Lung (tissue), 11 donors: ENCODE measurements at regions not wholly inside any gene's neighbourhood (a gene's known extent, or its start where the extent isn't known, plus 50 kb on each side); places are given as distances from the start of the nearest gene placed in this dataset.

ENCODE experiments used
- ATAC-seq: fragments of 200-7000 bp; cut with Tn5 transposase; one replicate; pipeline ENCODE4 v1.9.1; 2020; ENCODE audit warnings: moderate number of reproducible peaks; ENCODE audit not compliant: insufficient read depth, low FRiP score
- DNase-seq, 3 donors: peaks; one replicate each; pipeline ENCODE4 v3.0.0-alpha.2; 2013 to 2017
- H3K27ac ChIP-seq, 2 donors: one replicate each; pipeline ENCODE4 v1.5.1; 2013; ENCODE audit warnings: mild to moderate bottlenecking in 2 of 2, moderate library complexity in 2 of 2, control low read depth in 1 of 2, inconsistent platforms in 1 of 2, low read depth in 1 of 2, low read length in 1 of 2
- H3K27me3 ChIP-seq, 3 donors: one replicate each; pipeline ENCODE4 v1.5.1; 2013; ENCODE audit warnings: low read length in 2 of 3; ENCODE audit not compliant: control insufficient read depth in 3 of 3, insufficient read depth in 3 of 3
- H3K36me3 ChIP-seq, 4 donors: one replicate each; pipeline ENCODE4 v1.5.1; 2013; ENCODE audit warnings: low read length in 4 of 4, mild to moderate bottlenecking in 1 of 4, moderate library complexity in 1 of 4; ENCODE audit not compliant: control insufficient read depth in 4 of 4, insufficient read depth in 4 of 4
- H3K4me1 ChIP-seq, 5 donors: one replicate each; pipeline ENCODE4 v1.5.1; 2013; ENCODE audit warnings: low read length in 5 of 5, mild to moderate bottlenecking in 2 of 5, moderate library complexity in 1 of 5; ENCODE audit not compliant: control insufficient read depth in 5 of 5, insufficient read depth in 5 of 5
- H3K4me3 ChIP-seq: one replicate; pipeline ENCODE4 v1.5.1; 2013; ENCODE audit warnings: mild to moderate bottlenecking, control low read depth, moderate library complexity
- H3K9ac ChIP-seq, 2 donors: one replicate each; pipeline ENCODE4 v1.5.1; 2013; ENCODE audit warnings: low read length in 2 of 2, control low read depth in 1 of 2; ENCODE audit not compliant: insufficient read depth in 1 of 2
- H3K9me3 ChIP-seq, 4 donors: one replicate each; pipeline ENCODE4 v1.5.1; 2013; ENCODE audit warnings: low read length in 3 of 4, mild to moderate bottlenecking in 1 of 4, moderate library complexity in 1 of 4; ENCODE audit not compliant: control insufficient read depth in 4 of 4, insufficient read depth in 3 of 4
- CTCF ChIP-seq: IDR thresholded peaks from 2 replicates; pipeline ENCODE4 v1.5.1; 2012; ENCODE audit warnings: mild to moderate bottlenecking; ENCODE audit errors: control extremely low read depth, extremely low read depth
- whole genome bisulfite sequencing, 2 donors: extraction: QIAGEN DNeasy Blood & Tissue Kit; methylation state at CpG; one replicate each; pipeline ENCODE4 v1.1.7; 2013; 5-methylcytosine and 5-hydroxymethylcytosine counted together
- donor health status: control.
- donor health status: control.
- donor health status: Bipolar disorder and iron deficiency.
- donor health status: healthy.
- donor health status: DM: yes; HTN: yes; CAD: no.

GRCh38 chr9:75616052-75616451 lies 274.4 kb upstream of the PCSK5 start:
- no peak for ATAC-seq
- Histone ChIP-seq H3K4me3 (no peak overlapping the region), H3K9me3 (peaks cover 0 to 2% (median 0%) of the 10 kb centered on the region in 4 donors), H3K36me3 (no peaks in the 10 kb centered on the region), H3K9ac (no peak overlapping the region), H3K27ac (no peak overlapping the region), H3K4me1 (peaks cover 0 to 4% (median 0%) of the 10 kb centered on the region in 5 donors), H3K27me3 (no peaks in the 10 kb centered on the region)
- 26 to 40% methylated on average over 1 of the region's 1 CpG for WGBS, 2 donors
- no peak for DNase-seq
- TF ChIP-seq CTCF, result no peak

GRCh38 chr9:75616841-75617566 lies 273.5 kb upstream of the PCSK5 start:
- no peak for TF ChIP-seq CTCF
- DNase-seq, result no peak
- ATAC-seq, result no peak
- no peaks in the 10 kb centered on the region for H3K9me3 ChIP-seq
- no peak overlapping the region for H3K9ac ChIP-seq
- H3K27ac ChIP-seq, result no peak overlapping the region
- peaks cover 0 to 4% (median 0%) of the 10 kb centered on the region in 5 donors for H3K4me1 ChIP-seq
- no peaks in the 10 kb centered on the region for H3K27me3 ChIP-seq
- no peak overlapping the region for H3K4me3 ChIP-seq
- H3K36me3 ChIP-seq, result no peaks in the 10 kb centered on the region
- 96 to 97% methylated on average over 3 of the region's 3 CpGs for WGBS, 2 donors

GRCh38 chr9:75623462-75623861 lies 267.0 kb upstream of the PCSK5 start:
- Histone ChIP-seq H3K9me3 (no peaks in the 10 kb centered on the region), H3K9ac (no peak overlapping the region), H3K27ac (no peak overlapping the region), H3K36me3 (no peaks in the 10 kb centered on the region), H3K4me1 (no peaks in the 10 kb centered on the region), H3K4me3 (no peak overlapping the region), H3K27me3 (no peaks in the 10 kb centered on the region)
- no peak for ATAC-seq
- no peak for TF ChIP-seq CTCF
- DNase-seq, result no peak

GRCh38 chr9:75624998-75625397 lies 265.5 kb upstream of the PCSK5 start:
- Histone ChIP-seq H3K4me3 (no peak overlapping the region), H3K4me1 (no peaks in the 10 kb centered on the region), H3K27me3 (no peaks in the 10 kb centered on the region), H3K27ac (no peak overlapping the region), H3K9me3 (no peaks in the 10 kb centered on the region), H3K36me3 (no peaks in the 10 kb centered on the region), H3K9ac (no peak overlapping the region)
- no peak for ATAC-seq
- no peak for TF ChIP-seq CTCF
- 30 to 49% methylated on average over 2 of the region's 2 CpGs for WGBS, 2 donors
- no peak for DNase-seq
